ENCODE measurements at regions not wholly inside any gene's neighbourhood (a gene's known extent, or its start where the extent isn't known, plus 50 kb on each side); places are given as distances from the start of the nearest gene placed in this dataset.

DNA sequence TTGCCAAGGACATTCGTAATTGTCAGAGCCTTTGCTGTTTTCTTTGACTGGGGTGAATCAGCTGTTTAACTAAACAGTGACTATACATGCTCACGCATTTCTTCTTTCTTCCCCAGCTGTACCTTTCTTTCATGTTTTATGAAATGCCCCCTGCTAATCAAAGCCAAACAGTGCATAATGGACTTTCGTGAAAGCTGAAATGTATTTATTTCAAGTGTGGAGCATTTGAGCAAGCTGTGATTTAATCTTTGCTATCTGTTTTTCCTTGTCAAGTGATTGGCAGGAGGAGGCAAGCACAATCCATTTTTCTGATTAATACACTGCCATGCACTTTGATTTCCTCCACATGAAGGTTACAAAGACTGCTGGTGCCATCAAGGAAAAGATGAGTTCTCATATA lies 831.7 kb upstream of the SPRY2 start:
- TF ChIP-seq, protein P1, sequence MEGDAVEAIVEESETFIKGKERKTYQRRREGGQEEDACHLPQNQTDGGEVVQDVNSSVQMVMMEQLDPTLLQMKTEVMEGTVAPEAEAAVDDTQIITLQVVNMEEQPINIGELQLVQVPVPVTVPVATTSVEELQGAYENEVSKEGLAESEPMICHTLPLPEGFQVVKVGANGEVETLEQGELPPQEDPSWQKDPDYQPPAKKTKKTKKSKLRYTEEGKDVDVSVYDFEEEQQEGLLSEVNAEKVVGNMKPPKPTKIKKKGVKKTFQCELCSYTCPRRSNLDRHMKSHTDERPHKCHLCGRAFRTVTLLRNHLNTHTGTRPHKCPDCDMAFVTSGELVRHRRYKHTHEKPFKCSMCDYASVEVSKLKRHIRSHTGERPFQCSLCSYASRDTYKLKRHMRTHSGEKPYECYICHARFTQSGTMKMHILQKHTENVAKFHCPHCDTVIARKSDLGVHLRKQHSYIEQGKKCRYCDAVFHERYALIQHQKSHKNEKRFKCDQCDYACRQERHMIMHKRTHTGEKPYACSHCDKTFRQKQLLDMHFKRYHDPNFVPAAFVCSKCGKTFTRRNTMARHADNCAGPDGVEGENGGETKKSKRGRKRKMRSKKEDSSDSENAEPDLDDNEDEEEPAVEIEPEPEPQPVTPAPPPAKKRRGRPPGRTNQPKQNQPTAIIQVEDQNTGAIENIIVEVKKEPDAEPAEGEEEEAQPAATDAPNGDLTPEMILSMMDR (conservative IDR thresholded peaks at IDR 0.05; ENCODE audit: low read depth, low read length), result no peak
- TF ChIP-seq EZH2 (IDR thresholded peaks at IDR 0.05; ENCODE audit: low read length, unreplicated experiment) (no peak), EZH2phosphoT487 (IDR thresholded peaks at IDR 0.05; ENCODE audit: borderline replicate concordance, low read length) (no peak)
